GM12891 (cell line): ENCODE measurements at regions not wholly inside any gene's neighbourhood (a gene's known extent, or its start where the extent isn't known, plus 50 kb on each side); places are given as distances from the start of the nearest gene placed in this dataset.

Experiments
- PAX5 ChIP-seq: IDR thresholded peaks from 2 replicates; pipeline ENCODE4 v1.6.1; 2011; ENCODE audit warnings: low read length, moderate library complexity, mild to moderate bottlenecking; ENCODE audit not compliant: insufficient read depth, severe bottlenecking
- POLR2A ChIP-seq: IDR thresholded peaks from 2 replicates; pipeline ENCODE4 v1.6.1; 2011; ENCODE audit warnings: low read depth, low read length, control low read depth
- POLR2AphosphoS5 ChIP-seq: IDR thresholded peaks from 2 replicates; pipeline ENCODE4 v1.6.1; 2011; ENCODE audit warnings: low read depth, low read length, control low read depth
- POU2F2 ChIP-seq: IDR thresholded peaks from 2 replicates; pipeline ENCODE4 v1.6.1; 2011; ENCODE audit warnings: low read depth, mild to moderate bottlenecking, control low read depth, low read length, moderate library complexity
- SPI1 ChIP-seq: IDR thresholded peaks from 2 replicates; pipeline ENCODE4 v1.6.1; 2011; ENCODE audit warnings: low read depth, low read length, control low read depth
- TAF1 ChIP-seq: IDR thresholded peaks from 2 replicates; pipeline ENCODE4 v1.6.1; 2011; ENCODE audit warnings: low read depth, low read length, control low read depth

- TF ChIP-seq POLR2AphosphoS5 (no peak), POLR2A (no peak), TAF1 (no peak), PAX5 (no peak), SPI1 (no peak), POU2F2 (no peak)
These were observed 372.1 kb downstream of the FAT3 start for GRCh38 chr11:92596596-92597317.
